Fibroblast of pulmonary artery (primary cell): ENCODE measurements at regions not wholly inside any gene's neighbourhood (a gene's known extent, or its start where the extent isn't known, plus 50 kb on each side); places are given as distances from the start of the nearest gene placed in this dataset.

Experiments used
- DNase-seq: peaks from one replicate; pipeline ENCODE4 v3.0.0-alpha.2; 2010; ENCODE audit warnings: low read depth
- H3K4me3 ChIP-seq: replicated peaks from 2 replicates; pipeline ENCODE4 v1.5.1; 2011; ENCODE audit warnings: low read depth, mild to moderate bottlenecking, control low read depth, low read length, moderate library complexity
- CTCF ChIP-seq: IDR thresholded peaks from 2 replicates; pipeline ENCODE4 v1.5.1; 2011; ENCODE audit warnings: mild to moderate bottlenecking, control low read depth, low read length, inconsistent platforms; ENCODE audit errors: missing control alignments

- TF ChIP-seq CTCF = no peak
- H3K4me3 ChIP-seq = no peak overlapping the region
- peak; percentile 16 for DNase-seq
Measured at GRCh38 chr13:105336706-105337576, 1198.5 kb downstream of the EFNB2 start.

GRCh38 chr13:105334211-105334610, 1201.3 kb downstream of the EFNB2 start:
- no peak for TF ChIP-seq CTCF
- peak; percentile 57 for DNase-seq
- no peak overlapping the region for H3K4me3 ChIP-seq

- DNase-seq = no peak
- TF ChIP-seq CTCF = no peak
- no peak overlapping the region for H3K4me3 ChIP-seq
Measured at GRCh38 chr13:105333416-105333815, 1202.0 kb downstream of the EFNB2 start.

GRCh38 chr13:105329359-105329758, 1206.1 kb downstream of the EFNB2 start:
- no peak for TF ChIP-seq CTCF
- no peak overlapping the region for H3K4me3 ChIP-seq
- no peak for DNase-seq

GRCh38 chr13:105328212-105328611, 1207.2 kb downstream of the EFNB2 start:
- no peak for DNase-seq
- TF ChIP-seq CTCF = no peak
- no peak overlapping the region for H3K4me3 ChIP-seq

GRCh38 chr13:105327581-105328126, 1207.8 kb downstream of the EFNB2 start:
- no peak for DNase-seq
- no peak for TF ChIP-seq CTCF
- H3K4me3 ChIP-seq = no peak overlapping the region

GRCh38 chr13:105319875-105320274, 1215.6 kb downstream of the EFNB2 start:
- TF ChIP-seq CTCF = no peak
- H3K4me3 ChIP-seq = no peak overlapping the region
- DNase-seq = no peak
